C4-2B (cell line): ENCODE measurements at regions not wholly inside any gene's neighbourhood (a gene's known extent, or its start where the extent isn't known, plus 50 kb on each side); places are given as distances from the start of the nearest gene placed in this dataset.

ENCODE experiments used
- H3K27ac ChIP-seq: fragments of 450-650 bp; 2 replicates; pipeline ENCODE4 v1.5.1; 2017
- CTCF ChIP-seq: fragments of 450-650 bp; conservative IDR thresholded peaks from 2 replicates; pipeline ENCODE4 v1.5.1; 2017; ENCODE audit warnings: mild to moderate bottlenecking
- ZFX ChIP-seq: fragments of 450-650 bp; IDR thresholded peaks from 2 replicates; pipeline ENCODE4 v1.6.1; 2017

- H3K27ac ChIP-seq = no peak overlapping the region
- TF ChIP-seq CTCF (no peak), ZFX (no peak)
Observed at GRCh38 chr12:27900920-27901879, 71.3 kb downstream of the PTHLH start.

GRCh38 chr12:27899151-27899661, 73.3 kb downstream of the PTHLH start:
- H3K27ac ChIP-seq = no peak overlapping the region
- no peak for TF ChIP-seq ZFX
- TF ChIP-seq CTCF = no peak

GRCh38 chr12:27898022-27898421, 74.5 kb downstream of the PTHLH start:
- no peak overlapping the region for H3K27ac ChIP-seq
- TF ChIP-seq ZFX = no peak
- no peak for TF ChIP-seq CTCF

- H3K27ac ChIP-seq = no peak overlapping the region
- no peak for TF ChIP-seq CTCF
- TF ChIP-seq ZFX = no peak
Observed at GRCh38 chr12:27896419-27896990, 76.0 kb downstream of the PTHLH start.

- no peak for TF ChIP-seq CTCF
- TF ChIP-seq ZFX = no peak
- H3K27ac ChIP-seq = no peak overlapping the region
Observed at GRCh38 chr12:27894309-27894708, 78.2 kb downstream of the PTHLH start.

- TF ChIP-seq ZFX (no peak), CTCF (no peak)
Observed at GRCh38 chr12:27879708-27880107, 92.8 kb downstream of the PTHLH start.

GRCh38 chr12:27875677-27876076, 95.6 kb upstream of the MANSC4 start:
- TF ChIP-seq CTCF = no peak
- no peak for TF ChIP-seq ZFX
- H3K27ac ChIP-seq = no peak overlapping the region

More at GRCh38 chr12:27879708-27880107, 92.8 kb downstream of the PTHLH start:
- no peak overlapping the region for H3K27ac ChIP-seq
